OCI-LY7 (cell line): ENCODE measurements at regions not wholly inside any gene's neighbourhood (a gene's known extent, or its start where the extent isn't known, plus 50 kb on each side); places are given as distances from the start of the nearest gene placed in this dataset.

Source experiments
- BruUV-seq: library from RNA; stranded (reverse); fragments of 400-500 nt; replicated peaks from 2 replicates; lab custom pipeline; 2021; lab: Mats Ljungman, UMichigan
- CTCF ChIA-PET: fragments of 300-600 bp; sonication (Branson Sonifier 250); formaldehyde crosslinking; loops from one replicate; lab custom pipeline; 2022; ENCODE audit warnings: antibody characterized with exemption; ENCODE audit not compliant: unreplicated experiment; lab: Charles Lee
- POLR2A ChIA-PET: fragments of 300-600 bp; sonication (Branson Sonifier 250); formaldehyde crosslinking; loops from one replicate; lab custom pipeline; 2022; ENCODE audit warnings: antibody characterized with exemption; lab: Charles Lee
- DNase-seq: peaks from one replicate; pipeline ENCODE4 v3.0.0-alpha.2; 2015; ENCODE audit warnings: low spot score
- H2AFZ ChIP-seq: fragments of 200-600 bp; sonication (generic), shearing (Covaris generic); 2 replicates; pipeline ENCODE4 v1.6.1; 2014; ENCODE audit warnings: mild to moderate bottlenecking, antibody characterized with exemption, low read length, moderate library complexity
- H3K27ac ChIP-seq: fragments of 200-600 bp; sonication (generic); 2 replicates; pipeline ENCODE4 v1.5.1; 2014; ENCODE audit warnings: mixed run types, low read depth, mild to moderate bottlenecking, moderate library complexity, low read length, inconsistent platforms; ENCODE audit not compliant: poor library complexity, severe bottlenecking
- H3K36me3 ChIP-seq: fragments of 200-600 bp; sonication (generic); 2 replicates; pipeline ENCODE4 v1.6.1; 2014; ENCODE audit warnings: mild to moderate bottlenecking, antibody characterized with exemption, low read length, moderate library complexity, mixed read lengths; ENCODE audit not compliant: insufficient read depth
- H3K4me1 ChIP-seq: fragments of 200-600 bp; sonication (generic); 2 replicates; pipeline ENCODE4 v1.5.1; 2014; ENCODE audit warnings: mild to moderate bottlenecking, low read length; ENCODE audit not compliant: insufficient read depth, poor library complexity, severe bottlenecking
- H3K4me2 ChIP-seq: fragments of 200-600 bp; sonication (generic); 2 replicates; pipeline ENCODE4 v1.6.1; 2014; ENCODE audit warnings: mild to moderate bottlenecking, low read length
- H3K4me3 ChIP-seq: fragments of 200-600 bp; sonication (generic); 2 replicates; pipeline ENCODE4 v1.5.1; 2014; ENCODE audit warnings: mild to moderate bottlenecking, low read depth, low read length; ENCODE audit not compliant: poor library complexity, severe bottlenecking
- H3K79me2 ChIP-seq: fragments of 200-600 bp; sonication (generic); 2 replicates; pipeline ENCODE4 v1.6.1; 2016; ENCODE audit warnings: low read depth, mild to moderate bottlenecking, low read length, moderate library complexity, mixed read lengths; ENCODE audit not compliant: insufficient read depth
- H3K9me2 ChIP-seq: fragments of 200-600 bp; sonication (generic); 2 replicates; pipeline ENCODE4 v1.6.1; 2016; ENCODE audit warnings: mild to moderate bottlenecking, low read length, mixed read lengths; ENCODE audit not compliant: insufficient read depth
- H3K9me3 ChIP-seq: fragments of 200-600 bp; sonication (generic); 2 replicates; pipeline ENCODE4 v1.6.1; 2014; ENCODE audit warnings: mild to moderate bottlenecking, mixed run types, low read length, mixed read lengths
- H4K20me1 ChIP-seq: fragments of 200-600 bp; sonication (generic); 2 replicates; pipeline ENCODE4 v1.6.1; 2014; ENCODE audit warnings: mild to moderate bottlenecking, antibody characterized with exemption, low read length, moderate library complexity, mixed read lengths; ENCODE audit not compliant: insufficient read depth
- CTCF ChIP-seq: fragments of 200-600 bp; sonication (generic); conservative IDR thresholded peaks from 2 replicates; pipeline ENCODE4 v1.5.1; 2014; ENCODE audit warnings: mild to moderate bottlenecking, antibody characterized with exemption, low read length, moderate library complexity, mixed read lengths
- EZH2phosphoT487 ChIP-seq: fragments of 200-600 bp; sonication (generic); IDR thresholded peaks from 2 replicates; pipeline ENCODE4 v1.6.1; 2018; ENCODE audit warnings: low read depth, borderline replicate concordance, mild to moderate bottlenecking, mixed run types, antibody characterized with exemption, low read length, moderate library complexity, mixed read lengths
- intact Hi-C: fragments of 100-400 bp; cut with micrococcal nuclease; formaldehyde crosslinking; loops from one replicate; pipeline ENCODE4 v1.10.0; 2022; ENCODE audit not compliant: unreplicated experiment

GRCh38 chr2:67313536-67313935 lies 83.6 kb upstream of the ETAA1 start:
- H3K4me3 ChIP-seq, result no peak overlapping the region
- DNase-seq, result no peak
- ChIA-PET CTCF (no interaction called here), POLR2A (interaction anchor here (0.5 kb wide), 1 partner anchor 109 kb away, joined by 5 read pairs; no protein-coding TSS in a partner anchor)
- H3K27ac ChIP-seq, result no peak overlapping the region
- H3K4me1 ChIP-seq, result no peaks in the 10 kb centered on the region
- no TSS peak for BruUV-seq
- no peaks in the 10 kb centered on the region for H3K9me3 ChIP-seq
- H3K36me3 ChIP-seq, result no peaks in the 10 kb centered on the region
- no peak overlapping the region for H3K4me2 ChIP-seq
- no peaks in the 10 kb centered on the region for H4K20me1 ChIP-seq
- H2AFZ ChIP-seq, result no peak overlapping the region
- H3K9me2 ChIP-seq, result no peaks in the 10 kb centered on the region
- H3K79me2 ChIP-seq, result no peaks in the 10 kb centered on the region
- TF ChIP-seq CTCF (no peak), EZH2phosphoT487 (no peak)
- intact Hi-C loops, result no loop called here

DNA sequence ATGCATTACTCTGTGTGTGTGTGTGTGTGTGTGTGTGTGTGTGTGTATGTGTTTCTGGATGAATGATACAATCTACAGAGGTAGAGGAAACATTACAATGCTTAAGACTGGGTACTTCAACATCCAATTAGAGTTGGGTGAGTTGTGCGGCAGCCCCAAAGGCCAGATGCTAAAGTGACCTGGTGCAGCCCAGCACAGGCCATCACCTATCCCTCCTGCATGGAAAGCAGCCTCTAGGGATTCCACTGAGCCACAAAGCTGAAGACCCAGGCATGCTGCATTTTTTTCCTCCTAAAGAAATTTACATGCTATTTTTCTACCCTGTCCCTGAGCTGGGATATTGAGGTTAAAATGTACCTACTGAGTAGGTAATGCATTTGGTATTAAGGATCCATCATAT lies 79.1 kb upstream of the ETAA1 start:
- TF ChIP-seq EZH2phosphoT487 (no peak), CTCF (no peak)
- BruUV-seq, result no TSS peak
- Histone ChIP-seq H3K9me2 (no peaks in the 10 kb centered on the region), H3K4me1 (no peaks in the 10 kb centered on the region), H2AFZ (no peak overlapping the region), H3K4me3 (no peak overlapping the region), H3K27ac (no peak overlapping the region), H3K9me3 (no peaks in the 10 kb centered on the region), H4K20me1 (no peaks in the 10 kb centered on the region), H3K36me3 (no peaks in the 10 kb centered on the region), H3K79me2 (no peaks in the 10 kb centered on the region), H3K4me2 (no peak overlapping the region)
- ChIA-PET CTCF (no interaction called here), POLR2A (no interaction called here)
- intact Hi-C loops, result no loop called here
- no peak for DNase-seq

DNA sequence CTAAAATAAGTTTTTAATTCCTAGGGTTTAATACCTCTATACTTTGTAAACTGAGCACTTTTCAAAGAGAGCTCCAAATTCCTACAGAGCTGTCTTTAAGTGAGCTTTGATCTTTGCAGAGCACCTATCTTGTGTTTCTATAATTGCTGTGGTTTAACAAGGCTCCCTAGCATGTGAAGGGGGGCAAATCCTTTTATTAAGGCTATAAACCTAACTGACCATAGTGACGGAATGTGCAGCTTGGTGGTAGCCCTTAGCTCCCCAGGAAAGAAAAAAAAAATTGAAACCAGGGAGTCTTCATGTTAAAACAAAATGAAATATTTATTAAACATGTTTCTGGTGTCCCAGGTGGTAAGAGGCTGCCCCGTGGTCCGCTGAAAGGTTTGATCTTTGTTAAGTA lies 78.6 kb upstream of the ETAA1 start:
- Histone ChIP-seq H3K4me1 (no peaks in the 10 kb centered on the region), H3K9me3 (no peaks in the 10 kb centered on the region), H3K79me2 (no peaks in the 10 kb centered on the region), H4K20me1 (no peaks in the 10 kb centered on the region), H3K4me3 (no peak overlapping the region), H3K27ac (no peak overlapping the region), H3K36me3 (no peaks in the 10 kb centered on the region), H3K4me2 (no peak overlapping the region), H2AFZ (no peak overlapping the region), H3K9me2 (no peaks in the 10 kb centered on the region)
- no TSS peak for BruUV-seq
- intact Hi-C loops, result no loop called here
- CTCF ChIA-PET, result no interaction called here
- POLR2A ChIA-PET, result interaction anchor here (0.6 kb wide), 1 partner anchor 304 kb away, joined by 3 read pairs; no protein-coding TSS in a partner anchor
- TF ChIP-seq CTCF (no peak), EZH2phosphoT487 (no peak)
- no peak for DNase-seq
